Osteocyte (in vitro differentiated cells): ENCODE measurements at regions not wholly inside any gene's neighbourhood (a gene's known extent, or its start where the extent isn't known, plus 50 kb on each side); places are given as distances from the start of the nearest gene placed in this dataset.

Source experiments
- DNase-seq: peaks from one replicate; pipeline ENCODE4 v3.0.0; 2021; ENCODE audit warnings: mixed read lengths; ENCODE audit not compliant: unreplicated experiment; ENCODE audit errors: extremely low spot score
- H3K27ac Mint-ChIP-seq: one replicate; pipeline ENCODE4 v1.8.0; 2021; ENCODE audit warnings: mild to moderate bottlenecking, mixed read lengths; ENCODE audit not compliant: unreplicated experiment
- H3K27me3 Mint-ChIP-seq: one replicate; pipeline ENCODE4 v1.8.0; 2021; ENCODE audit warnings: mixed read lengths; ENCODE audit not compliant: unreplicated experiment
- H3K36me3 Mint-ChIP-seq: one replicate; pipeline ENCODE4 v1.8.0; 2021; ENCODE audit warnings: mixed read lengths; ENCODE audit not compliant: unreplicated experiment
- H3K4me1 Mint-ChIP-seq: one replicate; pipeline ENCODE4 v1.8.0; 2021; ENCODE audit warnings: mixed read lengths; ENCODE audit not compliant: unreplicated experiment
- H3K4me3 Mint-ChIP-seq: one replicate; pipeline ENCODE4 v1.8.0; 2021; ENCODE audit warnings: mild to moderate bottlenecking, moderate library complexity, mixed read lengths; ENCODE audit not compliant: unreplicated experiment
- H3K9me3 Mint-ChIP-seq: one replicate; pipeline ENCODE4 v1.8.0; 2021; ENCODE audit warnings: mixed read lengths; ENCODE audit not compliant: unreplicated experiment
- TF ChIP-seq, protein P1 (sequence below): fragments of 200-600 bp; sonication (generic); IDR thresholded peaks from 2 replicates; pipeline ENCODE4 v1.5.0; 2021; ENCODE audit warnings: antibody characterized with exemption, mild to moderate bottlenecking, moderate library complexity

GRCh38 chr5:10149911-10150310 lies 99.8 kb downstream of the ATPSCKMT start:
- Mint-ChIP-seq H3K27ac (no peak overlapping the region), H3K27me3 (peaks cover 11% of the 10 kb centered on the region), H3K36me3 (no peaks in the 10 kb centered on the region), H3K4me3 (no peak overlapping the region), H3K4me1 (no peaks in the 10 kb centered on the region), H3K9me3 (no peaks in the 10 kb centered on the region)
- TF ChIP-seq, protein P1, sequence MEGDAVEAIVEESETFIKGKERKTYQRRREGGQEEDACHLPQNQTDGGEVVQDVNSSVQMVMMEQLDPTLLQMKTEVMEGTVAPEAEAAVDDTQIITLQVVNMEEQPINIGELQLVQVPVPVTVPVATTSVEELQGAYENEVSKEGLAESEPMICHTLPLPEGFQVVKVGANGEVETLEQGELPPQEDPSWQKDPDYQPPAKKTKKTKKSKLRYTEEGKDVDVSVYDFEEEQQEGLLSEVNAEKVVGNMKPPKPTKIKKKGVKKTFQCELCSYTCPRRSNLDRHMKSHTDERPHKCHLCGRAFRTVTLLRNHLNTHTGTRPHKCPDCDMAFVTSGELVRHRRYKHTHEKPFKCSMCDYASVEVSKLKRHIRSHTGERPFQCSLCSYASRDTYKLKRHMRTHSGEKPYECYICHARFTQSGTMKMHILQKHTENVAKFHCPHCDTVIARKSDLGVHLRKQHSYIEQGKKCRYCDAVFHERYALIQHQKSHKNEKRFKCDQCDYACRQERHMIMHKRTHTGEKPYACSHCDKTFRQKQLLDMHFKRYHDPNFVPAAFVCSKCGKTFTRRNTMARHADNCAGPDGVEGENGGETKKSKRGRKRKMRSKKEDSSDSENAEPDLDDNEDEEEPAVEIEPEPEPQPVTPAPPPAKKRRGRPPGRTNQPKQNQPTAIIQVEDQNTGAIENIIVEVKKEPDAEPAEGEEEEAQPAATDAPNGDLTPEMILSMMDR, result no peak
- no peak for DNase-seq

DNA sequence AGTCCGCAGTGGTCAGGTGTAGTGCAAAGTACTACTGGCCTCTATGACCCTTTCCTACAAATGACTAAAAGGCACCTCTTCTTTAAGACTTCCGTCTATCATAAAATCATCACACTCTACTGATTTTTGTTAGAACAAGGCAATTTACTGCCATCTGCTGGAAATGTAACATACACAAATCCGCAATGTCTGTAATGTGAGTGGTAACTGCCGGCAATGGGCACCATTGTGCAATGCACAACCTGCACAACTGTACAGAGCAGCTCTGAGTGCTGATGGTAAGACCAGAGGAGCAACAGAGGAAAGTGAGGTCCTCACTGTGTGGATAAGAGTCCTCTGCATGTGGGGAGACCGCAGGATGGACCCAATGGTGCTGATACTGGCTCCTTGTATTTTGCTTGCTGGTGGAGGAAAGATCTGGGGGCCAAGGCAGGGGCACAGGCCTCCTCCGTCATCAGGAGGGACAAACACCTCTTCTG lies 103.7 kb downstream of the ATPSCKMT start:
- no peaks in the 10 kb centered on the region for H3K4me1 Mint-ChIP-seq
- no peaks in the 10 kb centered on the region for H3K36me3 Mint-ChIP-seq
- no peak for DNase-seq
- no peak overlapping the region for H3K27ac Mint-ChIP-seq
- no peaks in the 10 kb centered on the region for H3K9me3 Mint-ChIP-seq
- TF ChIP-seq, protein P1, result peak; percentile 61
- H3K4me3 Mint-ChIP-seq, result no peak overlapping the region
- peaks cover 11% of the 10 kb centered on the region for H3K27me3 Mint-ChIP-seq

GRCh38 chr5:10144040-10144439 lies 105.6 kb downstream of the ATPSCKMT start:
- no peak for DNase-seq
- no peak overlapping the region for H3K27ac Mint-ChIP-seq
- peaks cover 7% of the 10 kb centered on the region for H3K27me3 Mint-ChIP-seq
- H3K4me1 Mint-ChIP-seq, result no peaks in the 10 kb centered on the region
- TF ChIP-seq, protein P1, result no peak
- H3K9me3 Mint-ChIP-seq, result no peaks in the 10 kb centered on the region
- H3K36me3 Mint-ChIP-seq, result no peaks in the 10 kb centered on the region
- H3K4me3 Mint-ChIP-seq, result no peak overlapping the region

DNA sequence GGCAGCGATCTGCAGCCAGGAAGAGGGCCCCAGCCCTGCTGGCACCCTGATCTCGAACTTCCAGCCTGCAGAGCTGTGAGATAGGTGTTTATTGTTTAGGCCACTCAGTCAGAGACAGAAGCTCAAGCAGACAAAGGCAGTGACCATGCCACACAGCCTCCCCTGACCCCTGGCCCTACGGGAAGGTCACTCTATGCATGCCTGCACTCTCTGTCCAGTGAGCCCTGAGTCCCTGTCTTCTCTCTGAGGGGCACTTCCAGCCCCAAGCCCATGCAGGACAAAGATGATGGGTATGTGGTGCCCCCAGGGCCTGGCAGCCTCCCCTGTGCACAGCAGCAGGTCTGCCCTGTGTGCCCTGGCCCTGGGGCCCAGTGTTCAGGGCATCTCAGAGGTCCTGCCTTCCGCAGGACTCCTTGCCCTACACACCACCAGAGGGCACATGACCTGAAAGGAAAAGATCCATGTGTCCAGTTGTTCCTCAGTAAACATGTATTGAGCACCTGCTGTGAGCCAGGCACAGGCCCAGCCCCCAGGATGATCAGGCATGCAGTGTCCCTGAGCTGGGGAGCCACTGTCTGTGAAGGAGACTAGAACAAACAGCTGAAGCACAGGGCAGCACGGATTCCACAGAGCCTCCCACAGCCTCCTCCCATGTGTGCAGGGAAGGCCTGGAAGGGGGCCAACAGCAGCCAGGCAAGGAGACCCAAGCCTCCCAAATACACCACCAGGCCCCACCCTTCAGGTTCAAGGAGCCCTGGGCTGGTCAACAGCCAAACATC lies 109.3 kb downstream of the ATPSCKMT start:
- no peaks in the 10 kb centered on the region for H3K36me3 Mint-ChIP-seq
- H3K4me3 Mint-ChIP-seq, result no peak overlapping the region
- H3K27me3 Mint-ChIP-seq, result no peaks in the 10 kb centered on the region

More for the DNA sequence above, 109.3 kb downstream of the ATPSCKMT start:
- no peak for DNase-seq
- Mint-ChIP-seq H3K4me1 (no peaks in the 10 kb centered on the region), H3K27ac (no peak overlapping the region), H3K9me3 (no peaks in the 10 kb centered on the region)
- TF ChIP-seq, protein P1, result peak; percentile 26
